HEK293 (cell line): ENCODE measurements at regions not wholly inside any gene's neighbourhood (a gene's known extent, or its start where the extent isn't known, plus 50 kb on each side); places are given as distances from the start of the nearest gene placed in this dataset.

ENCODE experiments used
- CTCF ChIA-PET: fragments of 350-600 bp; formaldehyde crosslinking; extraction: SDS; loops from one replicate; lab custom pipeline; 2021; ENCODE audit warnings: antibody characterized with exemption; lab: Yijun Ruan, JAX
- POLR2A ChIA-PET: fragments of 300-600 bp; formaldehyde crosslinking; extraction: SDS; loops from one replicate; lab custom pipeline; 2020; ENCODE audit warnings: antibody characterized with exemption, inconsistent platforms; lab: Yijun Ruan, JAX
- H3K27ac ChIP-seq: fragments of 200-500 bp; sonication (Bioruptor generic); 2 replicates; pipeline ENCODE4 v1.5.1; 2014; ENCODE audit warnings: low read depth, low read length, control low read depth, inconsistent platforms; ENCODE audit errors: extremely low read depth
- H3K36me3 ChIP-seq, 2 experiments: fragments of 200-500 bp in 1 of 2; sonication (Bioruptor generic) in 1 of 2; 1 replicate in 1 of 2; 2 replicates in 1 of 2; pipeline ENCODE4 v1.5.1; 2014 to 2017; ENCODE audit warnings: inconsistent platforms in 2 of 2, low read length in 2 of 2; ENCODE audit not compliant: control insufficient read depth in 2 of 2, insufficient read depth in 1 of 2
- H3K4me1 ChIP-seq: fragments of 200-500 bp; sonication (Bioruptor generic); 2 replicates; pipeline ENCODE4 v1.5.1; 2014; ENCODE audit warnings: mild to moderate bottlenecking, low read length, inconsistent platforms; ENCODE audit not compliant: control insufficient read depth, insufficient read depth
- H3K4me3 ChIP-seq: 2 replicates; pipeline ENCODE4 v1.5.1; 2011; ENCODE audit warnings: low read depth, mild to moderate bottlenecking, control low read depth, low read length, moderate library complexity
- H3K9me3 ChIP-seq: fragments of 200-500 bp; sonication (Bioruptor generic); 2 replicates; pipeline ENCODE4 v1.5.1; 2014; ENCODE audit warnings: low read depth, low read length, inconsistent platforms; ENCODE audit not compliant: control insufficient read depth, insufficient read depth
- HOXD13 ChIP-seq: sonication (generic); formaldehyde crosslinking; IDR thresholded peaks from 2 replicates; pipeline ENCODE4 v1.8.0; 2022; ENCODE audit warnings: missing genetic modification reagents, borderline replicate concordance
- PRDM6 ChIP-seq: fragments of 450-650 bp; formaldehyde crosslinking; IDR thresholded peaks from 2 replicates; pipeline ENCODE4 v1.5.1; 2017; ENCODE audit warnings: missing biosample characterization, missing genetic modification characterization
- TSHZ1 ChIP-seq: fragments of 450-650 bp; formaldehyde crosslinking; IDR thresholded peaks from 2 replicates; pipeline ENCODE4 v1.5.1; 2016; ENCODE audit warnings: missing biosample characterization, missing genetic modification characterization, borderline replicate concordance
- ZBTB48 ChIP-seq: fragments of 450-650 bp; formaldehyde crosslinking; IDR thresholded peaks from 2 replicates; pipeline ENCODE4 v1.5.1; 2016; ENCODE audit warnings: missing biosample characterization, missing genetic modification characterization
- ZNF140 ChIP-seq: fragments of 450-650 bp; formaldehyde crosslinking; IDR thresholded peaks from 2 replicates; pipeline ENCODE4 v1.5.1; 2016; ENCODE audit warnings: missing biosample characterization, missing genetic modification characterization
- ZNF16 ChIP-seq: fragments of 450-650 bp; formaldehyde crosslinking; IDR thresholded peaks from 2 replicates; pipeline ENCODE4 v1.5.1; 2016; ENCODE audit warnings: low read depth, missing biosample characterization, missing genetic modification characterization
- ZNF48 ChIP-seq: fragments of 450-650 bp; formaldehyde crosslinking; IDR thresholded peaks from 2 replicates; pipeline ENCODE4 v1.5.1; 2016; ENCODE audit warnings: missing biosample characterization, missing genetic modification characterization
- ZNF529 ChIP-seq: fragments of 450-650 bp; formaldehyde crosslinking; IDR thresholded peaks from 2 replicates; pipeline ENCODE4 v1.5.1; 2017; ENCODE audit warnings: missing genetic modification characterization, missing biosample characterization; ENCODE audit not compliant: insufficient replicate concordance
- ZNF624 ChIP-seq: fragments of 450-650 bp; formaldehyde crosslinking; IDR thresholded peaks from 2 replicates; pipeline ENCODE4 v1.5.1; 2017; ENCODE audit warnings: missing biosample characterization, missing genetic modification characterization
- ZNF664 ChIP-seq: fragments of 450-650 bp; formaldehyde crosslinking; IDR thresholded peaks from 2 replicates; pipeline ENCODE4 v1.5.1; 2016; ENCODE audit warnings: missing biosample characterization, missing genetic modification characterization
- ZNF76 ChIP-seq: fragments of 450-650 bp; formaldehyde crosslinking; IDR thresholded peaks from 2 replicates; pipeline ENCODE4; 2016; ENCODE audit warnings: low read depth, missing biosample characterization, missing genetic modification characterization, borderline replicate concordance
- ZNF776 ChIP-seq: fragments of 450-650 bp; formaldehyde crosslinking; IDR thresholded peaks from 2 replicates; pipeline ENCODE4 v1.5.0; 2017; ENCODE audit warnings: missing biosample characterization, missing genetic modification characterization, borderline replicate concordance
- TF ChIP-seq, protein P1 (sequence below): fragments of 450-650 bp; formaldehyde crosslinking; IDR thresholded peaks from 2 replicates; pipeline ENCODE4 v1.5.1; 2016; ENCODE audit warnings: missing biosample characterization, missing genetic modification characterization
- TF ChIP-seq, protein P2 (sequence below): fragments of 450-650 bp; formaldehyde crosslinking; IDR thresholded peaks from 2 replicates; pipeline ENCODE4 v1.5.1; 2016; ENCODE audit warnings: missing biosample characterization, missing genetic modification characterization
- TF ChIP-seq, protein P3 (sequence below): fragments of 450-650 bp; formaldehyde crosslinking; IDR thresholded peaks from 2 replicates; pipeline ENCODE4 v1.5.1; 2016; ENCODE audit warnings: missing biosample characterization, missing genetic modification characterization

DNA sequence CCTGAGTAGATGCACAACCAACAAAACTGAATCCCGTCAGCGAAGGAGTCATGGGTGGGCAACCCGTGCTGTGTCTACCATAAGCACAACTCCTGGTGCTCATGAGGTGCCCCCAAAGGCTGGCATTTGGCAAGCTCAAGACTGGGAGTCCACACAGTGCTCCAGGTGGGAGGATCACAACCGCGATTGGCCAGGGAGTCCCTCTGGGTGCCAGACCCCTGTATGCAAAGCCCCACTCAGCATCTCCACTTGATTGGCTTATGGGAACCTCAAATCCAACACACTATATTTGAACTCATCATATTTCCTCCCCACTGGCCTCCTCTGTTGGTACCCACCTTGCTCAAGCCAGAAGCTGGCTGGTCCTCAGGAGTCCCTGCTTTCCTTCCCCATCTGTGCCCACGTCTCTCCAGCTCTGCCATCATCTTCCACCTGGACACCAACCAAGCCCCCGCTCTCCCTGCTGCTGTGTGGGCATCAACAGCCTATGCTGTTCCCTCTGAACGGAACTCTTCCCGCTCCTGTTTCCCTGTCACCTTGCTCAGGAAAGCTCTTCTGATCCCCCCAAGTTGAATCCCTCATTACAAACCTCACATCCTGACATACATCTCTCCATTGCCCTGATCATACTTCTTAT lies 142.3 kb upstream of the PTPN1 start (continued):
- TF ChIP-seq, protein P1, sequence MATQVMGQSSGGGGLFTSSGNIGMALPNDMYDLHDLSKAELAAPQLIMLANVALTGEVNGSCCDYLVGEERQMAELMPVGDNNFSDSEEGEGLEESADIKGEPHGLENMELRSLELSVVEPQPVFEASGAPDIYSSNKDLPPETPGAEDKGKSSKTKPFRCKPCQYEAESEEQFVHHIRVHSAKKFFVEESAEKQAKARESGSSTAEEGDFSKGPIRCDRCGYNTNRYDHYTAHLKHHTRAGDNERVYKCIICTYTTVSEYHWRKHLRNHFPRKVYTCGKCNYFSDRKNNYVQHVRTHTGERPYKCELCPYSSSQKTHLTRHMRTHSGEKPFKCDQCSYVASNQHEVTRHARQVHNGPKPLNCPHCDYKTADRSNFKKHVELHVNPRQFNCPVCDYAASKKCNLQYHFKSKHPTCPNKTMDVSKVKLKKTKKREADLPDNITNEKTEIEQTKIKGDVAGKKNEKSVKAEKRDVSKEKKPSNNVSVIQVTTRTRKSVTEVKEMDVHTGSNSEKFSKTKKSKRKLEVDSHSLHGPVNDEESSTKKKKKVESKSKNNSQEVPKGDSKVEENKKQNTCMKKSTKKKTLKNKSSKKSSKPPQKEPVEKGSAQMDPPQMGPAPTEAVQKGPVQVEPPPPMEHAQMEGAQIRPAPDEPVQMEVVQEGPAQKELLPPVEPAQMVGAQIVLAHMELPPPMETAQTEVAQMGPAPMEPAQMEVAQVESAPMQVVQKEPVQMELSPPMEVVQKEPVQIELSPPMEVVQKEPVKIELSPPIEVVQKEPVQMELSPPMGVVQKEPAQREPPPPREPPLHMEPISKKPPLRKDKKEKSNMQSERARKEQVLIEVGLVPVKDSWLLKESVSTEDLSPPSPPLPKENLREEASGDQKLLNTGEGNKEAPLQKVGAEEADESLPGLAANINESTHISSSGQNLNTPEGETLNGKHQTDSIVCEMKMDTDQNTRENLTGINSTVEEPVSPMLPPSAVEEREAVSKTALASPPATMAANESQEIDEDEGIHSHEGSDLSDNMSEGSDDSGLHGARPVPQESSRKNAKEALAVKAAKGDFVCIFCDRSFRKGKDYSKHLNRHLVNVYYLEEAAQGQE (tag by site-specific recombination) = no peak
- TF ChIP-seq HOXD13 (CRISPR knock-in tag) (no peak), ZBTB48 (no peak), ZNF140 (tag by site-specific recombination) (no peak), ZNF624 (tag by site-specific recombination) (no peak), ZNF776 (tag by site-specific recombination) (no peak), ZNF664 (tag by site-specific recombination) (no peak), PRDM6 (no peak)

DNA sequence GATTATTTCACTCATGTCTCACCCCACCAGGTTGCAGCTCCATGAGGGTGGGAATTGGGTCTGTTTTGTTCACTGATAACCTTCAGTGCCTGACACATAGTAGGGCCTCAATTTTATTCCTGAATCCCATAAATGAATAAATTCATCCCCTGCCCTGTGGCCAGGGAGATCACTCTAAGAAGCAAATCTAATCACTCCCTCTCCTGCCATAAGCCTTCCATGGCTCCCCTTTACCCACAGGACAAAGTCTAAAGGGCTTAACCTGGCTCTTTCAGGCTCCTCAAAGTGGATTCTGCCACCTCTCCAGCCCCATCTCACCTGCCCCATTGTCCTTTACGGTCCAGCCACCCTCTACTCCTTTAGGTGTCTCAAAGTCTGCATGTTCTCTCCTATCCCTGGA lies 141.8 kb upstream of the PTPN1 start:
- H3K4me3 ChIP-seq = no peak overlapping the region
- H3K36me3 ChIP-seq = no peaks in the 10 kb centered on the region
- TF ChIP-seq ZNF76 (tag by site-specific recombination) = no peak
- TF ChIP-seq TSHZ1 (tag by site-specific recombination) = no peak
- no peak for TF ChIP-seq ZNF48 (tag by site-specific recombination)
- TF ChIP-seq, protein P2, sequence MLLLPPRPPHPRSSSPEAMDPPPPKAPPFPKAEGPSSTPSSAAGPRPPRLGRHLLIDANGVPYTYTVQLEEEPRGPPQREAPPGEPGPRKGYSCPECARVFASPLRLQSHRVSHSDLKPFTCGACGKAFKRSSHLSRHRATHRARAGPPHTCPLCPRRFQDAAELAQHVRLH (tag by site-specific recombination) = no peak
- TF ChIP-seq, protein P3, sequence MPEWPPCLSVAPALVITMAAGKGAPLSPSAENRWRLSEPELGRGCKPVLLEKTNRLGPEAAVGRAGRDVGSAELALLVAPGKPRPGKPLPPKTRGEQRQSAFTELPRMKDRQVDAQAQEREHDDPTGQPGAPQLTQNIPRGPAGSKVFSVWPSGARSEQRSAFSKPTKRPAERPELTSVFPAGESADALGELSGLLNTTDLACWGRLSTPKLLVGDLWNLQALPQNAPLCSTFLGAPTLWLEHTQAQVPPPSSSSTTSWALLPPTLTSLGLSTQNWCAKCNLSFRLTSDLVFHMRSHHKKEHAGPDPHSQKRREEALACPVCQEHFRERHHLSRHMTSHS = no peak
- TF ChIP-seq ZNF529 (tag by site-specific recombination) = no peak
- TF ChIP-seq ZNF16 (tag by site-specific recombination) = 0 out of 2 replicates have a peak, but pooled peaks have one; percentile 54
- ChIA-PET CTCF (interaction anchor here (0.7 kb wide), 1 partner anchor 20 kb away, joined by 4 read pairs; no protein-coding TSS in a partner anchor), POLR2A (no interaction called here)
- no peaks in the 10 kb centered on the region for H3K4me1 ChIP-seq
- H3K9me3 ChIP-seq = no peaks in the 10 kb centered on the region
- no peak overlapping the region for H3K27ac ChIP-seq
